Hepatic stellate cell (primary cell): ENCODE measurements at regions not wholly inside any gene's neighbourhood (a gene's known extent, or its start where the extent isn't known, plus 50 kb on each side); places are given as distances from the start of the nearest gene placed in this dataset.
A peak's percentile ranks its signal among the peaks of the same experiment; 100 is the strongest.
"Not testable (repeated sequence)": the region's sequence is repeated elsewhere in the genome, so short reads cannot be mapped to it uniquely, and the experiment has no call there.

Experiments used
- DNase-seq: peaks from one replicate; pipeline ENCODE4 v3.0.0; 2011; ENCODE audit warnings: low spot score

- DNase-seq, result peak; percentile 90
These were observed 134.2 kb downstream of the USP22 start for GRCh38 chr17:20908313-20909267.

GRCh38 chr17:20914658-20915057, 128.2 kb downstream of the USP22 start:
- DNase-seq, result no peak

- DNase-seq, result no peak
These were observed 126.4 kb downstream of the USP22 start for GRCh38 chr17:20916383-20916782.

- not testable (repeated sequence) for DNase-seq
These were observed 125.1 kb downstream of the USP22 start for GRCh38 chr17:20917610-20918306.

GRCh38 chr17:20920095-20920814, 122.6 kb downstream of the USP22 start:
- no peak for DNase-seq

GRCh38 chr17:20920815-20921199, 122.0 kb downstream of the USP22 start:
- DNase-seq, result peak; percentile 48

- peak; percentile 41 for DNase-seq
These were observed 120.6 kb downstream of the USP22 start for GRCh38 chr17:20922128-20922670.

GRCh38 chr17:20924306-20924705, 118.5 kb downstream of the USP22 start:
- no peak for DNase-seq

GRCh38 chr17:20925091-20925490, 117.7 kb downstream of the USP22 start:
- no peak for DNase-seq

GRCh38 chr17:20925954-20926353, 116.9 kb downstream of the USP22 start:
- DNase-seq, result no peak

GRCh38 chr17:20926532-20926931, 116.3 kb downstream of the USP22 start:
- DNase-seq, result peak; percentile 40

GRCh38 chr17:20927308-20927977, 115.4 kb downstream of the USP22 start:
- no peak for DNase-seq

- no peak for DNase-seq
These were observed 113.5 kb downstream of the USP22 start for GRCh38 chr17:20929334-20929733.

- no peak for DNase-seq
These were observed 112.6 kb downstream of the USP22 start for GRCh38 chr17:20930081-20930760.

- not testable (repeated sequence) for DNase-seq
These were observed 109.8 kb downstream of the USP22 start for GRCh38 chr17:20933040-20933439.

- DNase-seq, result no peak
These were observed 108.5 kb downstream of the USP22 start for GRCh38 chr17:20934288-20934687.

- peak; percentile 44 for DNase-seq
These were observed 107.1 kb downstream of the USP22 start for GRCh38 chr17:20935740-20936139.

GRCh38 chr17:20938244-20938643, 104.6 kb downstream of the USP22 start:
- DNase-seq, result no peak

GRCh38 chr17:20938988-20939615, 103.7 kb downstream of the USP22 start:
- DNase-seq, result no peak

- no peak for DNase-seq
These were observed 100.9 kb downstream of the USP22 start for GRCh38 chr17:20941872-20942271.
